Testis (tissue), 2 donors: ENCODE measurements at regions not wholly inside any gene's neighbourhood (a gene's known extent, or its start where the extent isn't known, plus 50 kb on each side); places are given as distances from the start of the nearest gene placed in this dataset.

Experiments
- POLR2A ChIP-seq: fragments of 450-650 bp; IDR thresholded peaks from one replicate; pipeline ENCODE4 v1.6.1; 2017; ENCODE audit warnings: antibody characterized with exemption, mild to moderate bottlenecking, moderate library complexity
- TF ChIP-seq, protein P1 (sequence below), 3 experiments: fragments of 450-650 bp in 2 of 3; fragments of 200-600 bp in 1 of 3; sonication (generic) in 1 of 3; IDR thresholded peaks; one replicate each; pipeline ENCODE4 v1.5.1; 2016 to 2019; ENCODE audit warnings: antibody characterized with exemption in 3 of 3, mild to moderate bottlenecking in 2 of 3, moderate library complexity in 1 of 3

GRCh38 chr3:67882981-67883380, 228.6 kb upstream of the SUCLG2 start:
- TF ChIP-seq, protein P1, sequence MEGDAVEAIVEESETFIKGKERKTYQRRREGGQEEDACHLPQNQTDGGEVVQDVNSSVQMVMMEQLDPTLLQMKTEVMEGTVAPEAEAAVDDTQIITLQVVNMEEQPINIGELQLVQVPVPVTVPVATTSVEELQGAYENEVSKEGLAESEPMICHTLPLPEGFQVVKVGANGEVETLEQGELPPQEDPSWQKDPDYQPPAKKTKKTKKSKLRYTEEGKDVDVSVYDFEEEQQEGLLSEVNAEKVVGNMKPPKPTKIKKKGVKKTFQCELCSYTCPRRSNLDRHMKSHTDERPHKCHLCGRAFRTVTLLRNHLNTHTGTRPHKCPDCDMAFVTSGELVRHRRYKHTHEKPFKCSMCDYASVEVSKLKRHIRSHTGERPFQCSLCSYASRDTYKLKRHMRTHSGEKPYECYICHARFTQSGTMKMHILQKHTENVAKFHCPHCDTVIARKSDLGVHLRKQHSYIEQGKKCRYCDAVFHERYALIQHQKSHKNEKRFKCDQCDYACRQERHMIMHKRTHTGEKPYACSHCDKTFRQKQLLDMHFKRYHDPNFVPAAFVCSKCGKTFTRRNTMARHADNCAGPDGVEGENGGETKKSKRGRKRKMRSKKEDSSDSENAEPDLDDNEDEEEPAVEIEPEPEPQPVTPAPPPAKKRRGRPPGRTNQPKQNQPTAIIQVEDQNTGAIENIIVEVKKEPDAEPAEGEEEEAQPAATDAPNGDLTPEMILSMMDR (IDR thresholded peaks at IDR 0.05) = no peak
- TF ChIP-seq POLR2A = no peak
